ENCODE measurements at regions not wholly inside any gene's neighbourhood (a gene's known extent, or its start where the extent isn't known, plus 50 kb on each side); places are given as distances from the start of the nearest gene placed in this dataset.

- no peak for DNase-seq (ENCODE audit: low spot score)
- no peak overlapping the region for H3K4me3 Mint-ChIP-seq (ENCODE audit: unreplicated experiment)
- no peak overlapping the region for H3K27ac Mint-ChIP-seq (ENCODE audit: unreplicated experiment)
- H3K4me1 Mint-ChIP-seq (ENCODE audit: low read depth), result no peaks in the 10 kb centered on the region
- TF ChIP-seq CTCF (IDR thresholded peaks at IDR 0.05), result no peak
- H3K27me3 Mint-ChIP-seq (ENCODE audit: low read depth), result peaks cover 3% of the 10 kb centered on the region
- H3K9me3 Mint-ChIP-seq (ENCODE audit: low read depth), result no peaks in the 10 kb centered on the region
- no peaks in the 10 kb centered on the region for H3K36me3 Mint-ChIP-seq (ENCODE audit: low read depth)
Measured at GRCh38 chr2:84373391-84373790, 85.7 kb downstream of the SUCLG1 start.

GRCh38 chr2:84362541-84362940, 96.5 kb downstream of the SUCLG1 start:
- DNase-seq (ENCODE audit: low spot score), result no peak
- no peaks in the 10 kb centered on the region for H3K36me3 Mint-ChIP-seq (ENCODE audit: low read depth)
- H3K4me1 Mint-ChIP-seq (ENCODE audit: low read depth), result no peaks in the 10 kb centered on the region
- H3K9me3 Mint-ChIP-seq (ENCODE audit: low read depth), result peaks cover 39% of the 10 kb centered on the region
- H3K4me3 Mint-ChIP-seq (ENCODE audit: unreplicated experiment), result no peak overlapping the region
- H3K27me3 Mint-ChIP-seq (ENCODE audit: low read depth), result peaks cover 2% of the 10 kb centered on the region
- no peak for TF ChIP-seq CTCF (IDR thresholded peaks at IDR 0.05)
- no peak overlapping the region for H3K27ac Mint-ChIP-seq (ENCODE audit: unreplicated experiment)

- DNase-seq (ENCODE audit: low spot score), result no peak
- TF ChIP-seq CTCF (IDR thresholded peaks at IDR 0.05), result no peak
- Mint-ChIP-seq H3K27ac (ENCODE audit: unreplicated experiment) (no peak overlapping the region), H3K27me3 (ENCODE audit: low read depth) (peaks cover 17% of the 10 kb centered on the region), H3K36me3 (ENCODE audit: low read depth) (peaks cover 1% of the 10 kb centered on the region), H3K4me1 (ENCODE audit: low read depth) (no peaks in the 10 kb centered on the region), H3K4me3 (ENCODE audit: unreplicated experiment) (no peak overlapping the region), H3K9me3 (ENCODE audit: low read depth) (peaks cover 5% of the 10 kb centered on the region)
Measured at GRCh38 chr2:84338069-84338468, 121.0 kb downstream of the SUCLG1 start.

- no peak overlapping the region for H3K27ac Mint-ChIP-seq (ENCODE audit: unreplicated experiment)
- no peaks in the 10 kb centered on the region for H3K9me3 Mint-ChIP-seq (ENCODE audit: low read depth)
- DNase-seq (ENCODE audit: low spot score), result no peak
- H3K27me3 Mint-ChIP-seq (ENCODE audit: low read depth), result peaks cover 31% of the 10 kb centered on the region
- TF ChIP-seq CTCF (IDR thresholded peaks at IDR 0.05), result no peak
- no peaks in the 10 kb centered on the region for H3K36me3 Mint-ChIP-seq (ENCODE audit: low read depth)
- H3K4me1 Mint-ChIP-seq (ENCODE audit: low read depth), result no peaks in the 10 kb centered on the region
- H3K4me3 Mint-ChIP-seq (ENCODE audit: unreplicated experiment), result no peak overlapping the region
Measured at GRCh38 chr2:84327645-84328249, 131.3 kb downstream of the SUCLG1 start.

- DNase-seq (ENCODE audit: low spot score), result no peak
- peaks cover 32% of the 10 kb centered on the region for H3K27me3 Mint-ChIP-seq (ENCODE audit: low read depth)
- no peak overlapping the region for H3K4me3 Mint-ChIP-seq (ENCODE audit: unreplicated experiment)
- H3K27ac Mint-ChIP-seq (ENCODE audit: unreplicated experiment), result no peak overlapping the region
- no peaks in the 10 kb centered on the region for H3K4me1 Mint-ChIP-seq (ENCODE audit: low read depth)
- no peaks in the 10 kb centered on the region for H3K9me3 Mint-ChIP-seq (ENCODE audit: low read depth)
- no peak for TF ChIP-seq CTCF (IDR thresholded peaks at IDR 0.05)
- H3K36me3 Mint-ChIP-seq (ENCODE audit: low read depth), result no peaks in the 10 kb centered on the region
Measured at GRCh38 chr2:84326831-84327432, 132.1 kb downstream of the SUCLG1 start.

Data from chondrocyte (in vitro differentiated cells).